Left forelimb (tissue), 1 donor: ENCODE measurements at regions not wholly inside any gene's neighbourhood (a gene's known extent, or its start where the extent isn't known, plus 50 kb on each side); places are given as distances from the start of the nearest gene placed in this dataset.
"Not testable (repeated sequence)": the region's sequence is repeated elsewhere in the genome, so short reads cannot be mapped to it uniquely, and the experiment has no call there.

Source experiments
- DNase-seq: peaks from one replicate; pipeline ENCODE4 v3.0.0-alpha.2; 2018; ENCODE audit warnings: low spot score

- no peak for DNase-seq
These were observed 435.6 kb upstream of the SMIM31 start for GRCh38 chr4:164318350-164318749.

GRCh38 chr4:164319688-164320087 lies 434.2 kb upstream of the SMIM31 start:
- no peak for DNase-seq

- DNase-seq: no peak
These were observed 433.1 kb upstream of the SMIM31 start for GRCh38 chr4:164320847-164321246.

- no peak for DNase-seq
These were observed 427.9 kb upstream of the SMIM31 start for GRCh38 chr4:164326056-164326455.

- DNase-seq: no peak
These were observed 416.5 kb upstream of the SMIM31 start for GRCh38 chr4:164337219-164337944.

- no peak for DNase-seq
These were observed 410.4 kb upstream of the SMIM31 start for GRCh38 chr4:164343472-164343976.

- DNase-seq: no peak
These were observed 408.2 kb upstream of the SMIM31 start for GRCh38 chr4:164345756-164346155.

- DNase-seq: no peak
These were observed 403.9 kb upstream of the SMIM31 start for GRCh38 chr4:164350061-164350460.

GRCh38 chr4:164350716-164351115 lies 403.2 kb upstream of the SMIM31 start:
- DNase-seq: not testable (repeated sequence)

GRCh38 chr4:164357957-164358356 lies 396.0 kb upstream of the SMIM31 start:
- DNase-seq: no peak

- DNase-seq: no peak
These were observed 395.5 kb upstream of the SMIM31 start for GRCh38 chr4:164358400-164358799.

- no peak for DNase-seq
These were observed 394.1 kb upstream of the SMIM31 start for GRCh38 chr4:164359881-164360280.

- DNase-seq: no peak
These were observed 385.0 kb upstream of the SMIM31 start for GRCh38 chr4:164368894-164369293.

- DNase-seq: no peak
These were observed 380.9 kb upstream of the SMIM31 start for GRCh38 chr4:164373021-164373420.

- DNase-seq: no peak
These were observed 376.7 kb upstream of the SMIM31 start for GRCh38 chr4:164377277-164377676.

- DNase-seq: no peak
These were observed 375.6 kb upstream of the SMIM31 start for GRCh38 chr4:164378361-164378760.

- DNase-seq: no peak
These were observed 374.2 kb upstream of the SMIM31 start for GRCh38 chr4:164379694-164380093.

GRCh38 chr4:164381859-164382258 lies 372.1 kb upstream of the SMIM31 start:
- DNase-seq: no peak

- DNase-seq: no peak
These were observed 370.9 kb upstream of the SMIM31 start for GRCh38 chr4:164383058-164383357.

- peak; percentile 77 for DNase-seq
These were observed 370.3 kb upstream of the SMIM31 start for GRCh38 chr4:164383358-164384220.

GRCh38 chr4:164384416-164384815 lies 369.5 kb upstream of the SMIM31 start:
- no peak for DNase-seq

GRCh38 chr4:164396439-164396838 lies 357.5 kb upstream of the SMIM31 start:
- DNase-seq: no peak

- no peak for DNase-seq
These were observed 351.4 kb upstream of the SMIM31 start for GRCh38 chr4:164402554-164402953.
